Mucosa of rectum (tissue), 2 donors: ENCODE measurements at regions not wholly inside any gene's neighbourhood (a gene's known extent, or its start where the extent isn't known, plus 50 kb on each side); places are given as distances from the start of the nearest gene placed in this dataset.

ENCODE experiments used
- H3K27ac ChIP-seq, 2 donors: one replicate each; pipeline ENCODE4 v1.7.0; 2013; ENCODE audit warnings: inconsistent platforms in 2 of 2, low read depth in 2 of 2, low read length in 2 of 2
- H3K27me3 ChIP-seq, 2 donors: one replicate each; pipeline ENCODE4 v1.7.0; 2013; ENCODE audit warnings: low read length in 2 of 2; ENCODE audit not compliant: control insufficient read depth in 2 of 2, insufficient read depth in 2 of 2
- H3K36me3 ChIP-seq, 2 donors: one replicate each; pipeline ENCODE4 v1.7.0; 2013; ENCODE audit warnings: low read length in 2 of 2; ENCODE audit not compliant: control insufficient read depth in 2 of 2, insufficient read depth in 2 of 2
- H3K4me1 ChIP-seq, 2 donors: one replicate each; pipeline ENCODE4 v1.7.0; 2013; ENCODE audit warnings: low read length in 2 of 2, mild to moderate bottlenecking in 1 of 2; ENCODE audit not compliant: control insufficient read depth in 2 of 2, insufficient read depth in 2 of 2
- H3K4me3 ChIP-seq, 2 donors: one replicate each; pipeline ENCODE4 v1.7.0; 2013; ENCODE audit warnings: low read length in 2 of 2
- H3K9ac ChIP-seq, 2 donors: one replicate each; pipeline ENCODE4 v1.7.0; 2013; ENCODE audit warnings: low read length in 2 of 2, low read depth in 1 of 2, mild to moderate bottlenecking in 1 of 2
- H3K9me3 ChIP-seq, 2 donors: one replicate each; pipeline ENCODE4 v1.7.0; 2013; ENCODE audit warnings: low read length in 2 of 2; ENCODE audit not compliant: control insufficient read depth in 2 of 2
- donor health status: healthy.
- donor health status: Normal muscosa, but diverticular disease.

GRCh38 chr2:76668279-76668678 lies 853.9 kb downstream of the LRRTM4 start:
- Histone ChIP-seq H3K27ac (no peak overlapping the region), H3K4me1 (peaks cover 0 to 3% of the 10 kb centered on the region in 2 donors), H3K9me3 (no peaks in the 10 kb centered on the region), H3K9ac (no peak overlapping the region), H3K36me3 (no peaks in the 10 kb centered on the region), H3K4me3 (no peak overlapping the region), H3K27me3 (no peaks in the 10 kb centered on the region)

- no peaks in the 10 kb centered on the region for H3K27me3 ChIP-seq
- no peaks in the 10 kb centered on the region for H3K36me3 ChIP-seq
These were observed 854.3 kb downstream of the LRRTM4 start for GRCh38 chr2:76667821-76668271.

GRCh38 chr2:76642129-76642528 lies 880.0 kb downstream of the LRRTM4 start:
- no peak overlapping the region for H3K9ac ChIP-seq
- H3K27me3 ChIP-seq, result no peaks in the 10 kb centered on the region
- no peak overlapping the region for H3K4me3 ChIP-seq
- H3K4me1 ChIP-seq, result no peaks in the 10 kb centered on the region
- no peak overlapping the region for H3K27ac ChIP-seq
- no peaks in the 10 kb centered on the region for H3K9me3 ChIP-seq
- no peaks in the 10 kb centered on the region for H3K36me3 ChIP-seq

More at GRCh38 chr2:76667821-76668271, 854.3 kb downstream of the LRRTM4 start:
- Histone ChIP-seq H3K9ac (no peak overlapping the region), H3K27ac (no peak overlapping the region), H3K4me1 (peaks cover 0 to 3% of the 10 kb centered on the region in 2 donors), H3K4me3 (peak overlapping the region in 1 of 2 donors; percentile 0), H3K9me3 (no peaks in the 10 kb centered on the region)

- Histone ChIP-seq H3K9me3 (no peaks in the 10 kb centered on the region), H3K4me3 (no peak overlapping the region), H3K36me3 (no peaks in the 10 kb centered on the region), H3K27ac (no peak overlapping the region), H3K4me1 (no peaks in the 10 kb centered on the region), H3K27me3 (no peaks in the 10 kb centered on the region), H3K9ac (no peak overlapping the region)
These were observed 880.7 kb downstream of the LRRTM4 start for GRCh38 chr2:76641506-76641905.

GRCh38 chr2:76640905-76641304 lies 881.3 kb downstream of the LRRTM4 start:
- Histone ChIP-seq H3K4me1 (no peaks in the 10 kb centered on the region), H3K9me3 (no peaks in the 10 kb centered on the region), H3K9ac (no peak overlapping the region), H3K4me3 (no peak overlapping the region), H3K27ac (no peak overlapping the region), H3K27me3 (no peaks in the 10 kb centered on the region), H3K36me3 (no peaks in the 10 kb centered on the region)

- H3K27me3 ChIP-seq, result no peaks in the 10 kb centered on the region
- no peak overlapping the region for H3K4me3 ChIP-seq
- H3K27ac ChIP-seq, result no peak overlapping the region
- no peak overlapping the region for H3K9ac ChIP-seq
- H3K36me3 ChIP-seq, result no peaks in the 10 kb centered on the region
- H3K4me1 ChIP-seq, result no peaks in the 10 kb centered on the region
- no peaks in the 10 kb centered on the region for H3K9me3 ChIP-seq
These were observed 883.0 kb downstream of the LRRTM4 start for GRCh38 chr2:76639171-76639680.

GRCh38 chr2:76633276-76633921 lies 888.8 kb downstream of the LRRTM4 start:
- no peak overlapping the region for H3K9ac ChIP-seq
- no peaks in the 10 kb centered on the region for H3K9me3 ChIP-seq
- no peak overlapping the region for H3K27ac ChIP-seq
- H3K27me3 ChIP-seq, result no peaks in the 10 kb centered on the region
- H3K4me3 ChIP-seq, result no peak overlapping the region
- H3K4me1 ChIP-seq, result no peaks in the 10 kb centered on the region
- no peaks in the 10 kb centered on the region for H3K36me3 ChIP-seq

GRCh38 chr2:76625101-76625500 lies 897.1 kb downstream of the LRRTM4 start:
- Histone ChIP-seq H3K27ac (no peak overlapping the region), H3K4me3 (no peak overlapping the region), H3K4me1 (no peaks in the 10 kb centered on the region), H3K9ac (no peak overlapping the region), H3K27me3 (no peaks in the 10 kb centered on the region), H3K36me3 (no peaks in the 10 kb centered on the region), H3K9me3 (no peaks in the 10 kb centered on the region)

GRCh38 chr2:76613330-76613729 lies 902.6 kb upstream of the GCFC2 start:
- Histone ChIP-seq H3K27ac (no peak overlapping the region), H3K4me3 (no peak overlapping the region), H3K9ac (no peak overlapping the region), H3K4me1 (no peaks in the 10 kb centered on the region), H3K27me3 (no peaks in the 10 kb centered on the region), H3K36me3 (no peaks in the 10 kb centered on the region), H3K9me3 (no peaks in the 10 kb centered on the region)

- Histone ChIP-seq H3K4me3 (no peak overlapping the region), H3K36me3 (no peaks in the 10 kb centered on the region), H3K9me3 (no peaks in the 10 kb centered on the region), H3K4me1 (no peaks in the 10 kb centered on the region), H3K27ac (no peak overlapping the region), H3K9ac (no peak overlapping the region), H3K27me3 (no peaks in the 10 kb centered on the region)
These were observed 902.0 kb upstream of the GCFC2 start for GRCh38 chr2:76612764-76613163.
